ENCODE measurements at regions not wholly inside any gene's neighbourhood (a gene's known extent, or its start where the extent isn't known, plus 50 kb on each side); places are given as distances from the start of the nearest gene placed in this dataset.

DNA sequence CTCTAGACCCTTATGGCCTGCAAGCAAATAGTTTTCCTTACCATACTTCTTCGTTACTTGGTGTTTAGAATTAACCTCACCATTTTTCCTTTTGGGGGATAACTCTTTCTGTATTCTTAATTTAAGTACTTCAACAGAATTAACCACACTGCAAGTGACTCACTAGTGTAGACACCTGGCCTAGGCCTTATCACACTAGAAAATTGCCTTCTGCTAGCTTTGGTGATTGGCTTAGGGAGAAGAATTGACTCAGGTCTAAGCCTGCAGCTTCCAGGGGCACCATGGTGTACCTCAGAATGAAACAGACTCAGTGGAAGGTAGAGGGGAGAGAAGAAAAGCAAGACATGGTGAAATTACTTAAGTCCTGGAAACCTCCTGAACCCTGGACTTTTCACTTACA lies 112.8 kb upstream of the HMHB1 start:
- no peaks in the 10 kb centered on the region for H3K4me1 ChIP-seq (ENCODE audit: low read depth)
- no peaks in the 10 kb centered on the region for H3K36me3 ChIP-seq (ENCODE audit: low read depth)
- H3K9me3 ChIP-seq = no peaks in the 10 kb centered on the region
- intact Hi-C loops (cut with DNase I, micrococcal nuclease) = no loop called here
- ATAC-seq (no peak), DNase-seq (no peak)
- TF ChIP-seq, protein P1, sequence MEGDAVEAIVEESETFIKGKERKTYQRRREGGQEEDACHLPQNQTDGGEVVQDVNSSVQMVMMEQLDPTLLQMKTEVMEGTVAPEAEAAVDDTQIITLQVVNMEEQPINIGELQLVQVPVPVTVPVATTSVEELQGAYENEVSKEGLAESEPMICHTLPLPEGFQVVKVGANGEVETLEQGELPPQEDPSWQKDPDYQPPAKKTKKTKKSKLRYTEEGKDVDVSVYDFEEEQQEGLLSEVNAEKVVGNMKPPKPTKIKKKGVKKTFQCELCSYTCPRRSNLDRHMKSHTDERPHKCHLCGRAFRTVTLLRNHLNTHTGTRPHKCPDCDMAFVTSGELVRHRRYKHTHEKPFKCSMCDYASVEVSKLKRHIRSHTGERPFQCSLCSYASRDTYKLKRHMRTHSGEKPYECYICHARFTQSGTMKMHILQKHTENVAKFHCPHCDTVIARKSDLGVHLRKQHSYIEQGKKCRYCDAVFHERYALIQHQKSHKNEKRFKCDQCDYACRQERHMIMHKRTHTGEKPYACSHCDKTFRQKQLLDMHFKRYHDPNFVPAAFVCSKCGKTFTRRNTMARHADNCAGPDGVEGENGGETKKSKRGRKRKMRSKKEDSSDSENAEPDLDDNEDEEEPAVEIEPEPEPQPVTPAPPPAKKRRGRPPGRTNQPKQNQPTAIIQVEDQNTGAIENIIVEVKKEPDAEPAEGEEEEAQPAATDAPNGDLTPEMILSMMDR (IDR thresholded peaks at IDR 0.05) = no peak
- H3K4me3 ChIP-seq = no peak overlapping the region

DNA sequence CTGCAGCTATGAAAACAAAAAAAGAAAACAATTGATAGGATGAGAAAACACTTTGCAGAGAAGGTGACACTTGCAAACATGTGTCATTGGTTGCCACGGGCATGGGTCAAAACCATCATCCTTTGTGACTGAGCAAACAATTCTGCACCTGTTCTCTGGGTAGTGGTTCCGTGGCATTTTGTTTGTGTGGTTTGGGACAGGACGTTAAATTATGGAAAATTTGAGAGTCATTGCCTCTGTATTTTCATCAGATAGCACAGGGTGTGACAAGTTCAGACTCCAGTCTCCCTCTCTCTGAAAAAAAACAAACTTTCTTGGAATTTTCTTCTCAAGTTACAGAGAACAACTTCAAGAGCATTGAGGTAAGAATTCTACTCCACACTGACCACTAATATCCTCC lies 113.4 kb upstream of the HMHB1 start:
- intact Hi-C loops (cut with DNase I, micrococcal nuclease) = no loop called here
- Histone ChIP-seq H3K4me3 (no peak overlapping the region), H3K9me3 (no peaks in the 10 kb centered on the region), H3K4me1 (ENCODE audit: low read depth) (no peaks in the 10 kb centered on the region), H3K36me3 (ENCODE audit: low read depth) (no peaks in the 10 kb centered on the region)
- ATAC-seq = no peak
- DNase-seq = no peak
- TF ChIP-seq, protein P1 (IDR thresholded peaks at IDR 0.05) = no peak

DNA sequence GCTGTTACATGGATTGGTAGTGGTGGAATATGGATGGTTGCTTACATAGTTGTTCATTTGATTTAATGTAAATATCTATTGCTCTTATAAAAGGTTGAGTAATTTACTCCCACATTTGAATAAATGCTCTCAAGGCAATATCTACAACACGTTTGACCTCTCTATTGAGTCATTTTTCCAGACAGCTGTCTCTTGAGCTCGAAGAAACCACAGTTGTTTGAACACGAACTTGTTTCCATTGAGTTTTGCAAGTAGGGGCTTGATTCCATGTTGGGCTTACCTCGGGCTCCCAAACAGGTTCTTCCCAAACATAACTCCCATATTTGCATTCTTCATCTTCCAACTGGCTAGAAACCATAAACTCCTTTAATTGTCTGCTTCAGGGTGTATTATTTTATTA lies 115.0 kb upstream of the HMHB1 start:
- no peak overlapping the region for H3K4me3 ChIP-seq
- intact Hi-C loops (cut with DNase I, micrococcal nuclease) = no loop called here
- TF ChIP-seq, protein P1 (IDR thresholded peaks at IDR 0.05) = no peak
- DNase-seq (no peak), ATAC-seq (no peak)
- no peaks in the 10 kb centered on the region for H3K9me3 ChIP-seq
- no peaks in the 10 kb centered on the region for H3K36me3 ChIP-seq (ENCODE audit: low read depth)
- no peaks in the 10 kb centered on the region for H3K4me1 ChIP-seq (ENCODE audit: low read depth)

DNA sequence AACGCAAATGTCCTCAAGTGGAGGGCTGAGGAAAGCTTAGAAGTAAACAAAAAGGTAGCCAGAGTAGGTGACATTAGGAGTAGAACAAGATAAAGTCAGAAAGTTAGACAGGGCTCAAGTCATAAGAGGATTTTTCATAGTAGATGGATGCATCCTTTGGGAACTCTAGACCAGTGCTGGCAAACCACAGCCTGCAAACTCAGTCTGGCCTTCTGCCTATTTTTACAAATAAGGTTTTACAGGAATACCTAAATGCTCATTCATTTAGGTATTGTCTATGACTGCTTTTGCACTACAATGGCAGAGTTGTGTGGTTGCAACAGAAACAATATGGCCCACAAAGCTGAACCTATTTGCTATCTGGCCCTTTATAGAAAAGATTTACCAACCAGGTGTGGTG lies 116.0 kb upstream of the HMHB1 start:
- H3K4me1 ChIP-seq (ENCODE audit: low read depth) = no peaks in the 10 kb centered on the region
- TF ChIP-seq, protein P1 (IDR thresholded peaks at IDR 0.05) = no peak
- no peaks in the 10 kb centered on the region for H3K36me3 ChIP-seq (ENCODE audit: low read depth)
- intact Hi-C loops (cut with DNase I, micrococcal nuclease) = no loop called here
- H3K4me3 ChIP-seq = no peak overlapping the region
- DNase-seq = no peak
- no peak for ATAC-seq
- H3K9me3 ChIP-seq = no peaks in the 10 kb centered on the region

DNA sequence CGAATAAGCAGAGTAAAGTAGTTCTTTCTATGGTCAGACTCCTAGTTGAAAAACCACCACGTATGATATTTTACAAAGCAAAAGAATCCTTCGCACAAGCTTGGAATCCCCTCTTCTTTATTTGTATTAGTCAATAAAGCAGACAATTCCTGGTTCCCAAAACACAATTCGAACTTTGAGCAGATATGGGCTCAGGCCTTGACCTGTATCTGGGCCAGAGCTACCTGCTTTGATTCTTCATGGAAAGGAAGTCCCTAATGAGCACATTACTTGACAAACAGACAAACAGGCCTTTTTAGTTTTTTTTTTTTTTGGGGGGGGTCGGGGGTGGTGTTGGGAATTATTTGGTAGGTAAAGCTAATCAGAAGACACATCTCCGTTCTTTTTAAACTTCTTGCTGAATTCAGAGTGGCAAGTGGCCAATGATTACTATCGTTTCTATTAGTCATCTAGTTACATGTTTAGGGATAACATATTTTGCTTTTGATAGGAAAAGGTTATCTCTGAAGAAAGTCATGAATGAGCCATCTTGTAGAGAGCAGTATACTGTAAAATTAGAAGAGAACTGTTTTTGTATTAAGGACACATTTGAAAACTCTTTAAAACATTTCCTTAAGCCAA lies 116.6 kb upstream of the HMHB1 start:
- no peak for DNase-seq
- no peaks in the 10 kb centered on the region for H3K4me1 ChIP-seq (ENCODE audit: low read depth)
- ATAC-seq = no peak
- intact Hi-C loops (cut with DNase I, micrococcal nuclease) = no loop called here
- no peak overlapping the region for H3K4me3 ChIP-seq
- no peaks in the 10 kb centered on the region for H3K36me3 ChIP-seq (ENCODE audit: low read depth)
- H3K9me3 ChIP-seq = no peaks in the 10 kb centered on the region
- TF ChIP-seq, protein P1 (IDR thresholded peaks at IDR 0.05) = no peak

DNA sequence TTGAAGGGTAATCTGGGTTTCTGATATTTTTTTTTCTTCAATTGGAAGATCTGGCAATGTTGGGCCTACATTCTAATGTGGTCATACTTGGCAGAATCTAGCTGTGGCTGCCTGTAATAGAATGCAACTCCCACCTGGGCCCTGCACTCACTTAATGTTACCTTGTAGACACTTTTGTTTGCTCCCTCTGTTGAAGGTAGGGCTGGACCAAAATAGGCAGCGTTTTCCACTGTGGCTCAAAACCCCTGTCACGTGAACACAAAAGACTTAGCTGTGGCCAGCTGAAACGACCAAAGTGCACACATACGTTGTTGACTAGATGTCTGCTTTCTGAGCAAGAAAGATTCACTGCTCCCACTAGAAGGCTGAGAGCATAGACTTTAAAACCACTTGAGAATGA lies 117.6 kb upstream of the HMHB1 start:
- ATAC-seq = no peak
- DNase-seq = peak in 1 of 3 donors; percentile 4

More for the DNA sequence above, 117.6 kb upstream of the HMHB1 start:
- TF ChIP-seq, protein P1 (IDR thresholded peaks at IDR 0.05) = no peak
- no peak overlapping the region for H3K4me3 ChIP-seq
- H3K4me1 ChIP-seq (ENCODE audit: low read depth) = no peaks in the 10 kb centered on the region
- H3K36me3 ChIP-seq (ENCODE audit: low read depth) = no peaks in the 10 kb centered on the region
- H3K9me3 ChIP-seq = peaks cover 4% of the 10 kb centered on the region
- intact Hi-C loops (cut with DNase I, micrococcal nuclease) = no loop called here
